Stimulated activated naive CD4-positive, alpha-beta T cell (primary cell): ENCODE measurements at regions not wholly inside any gene's neighbourhood (a gene's known extent, or its start where the extent isn't known, plus 50 kb on each side); places are given as distances from the start of the nearest gene placed in this dataset.

Source experiments
- DNase-seq, 6 experiments: peaks; one replicate each; lab custom pipeline; 2025; lab: John Stamatoyannopoulos, UW

DNA sequence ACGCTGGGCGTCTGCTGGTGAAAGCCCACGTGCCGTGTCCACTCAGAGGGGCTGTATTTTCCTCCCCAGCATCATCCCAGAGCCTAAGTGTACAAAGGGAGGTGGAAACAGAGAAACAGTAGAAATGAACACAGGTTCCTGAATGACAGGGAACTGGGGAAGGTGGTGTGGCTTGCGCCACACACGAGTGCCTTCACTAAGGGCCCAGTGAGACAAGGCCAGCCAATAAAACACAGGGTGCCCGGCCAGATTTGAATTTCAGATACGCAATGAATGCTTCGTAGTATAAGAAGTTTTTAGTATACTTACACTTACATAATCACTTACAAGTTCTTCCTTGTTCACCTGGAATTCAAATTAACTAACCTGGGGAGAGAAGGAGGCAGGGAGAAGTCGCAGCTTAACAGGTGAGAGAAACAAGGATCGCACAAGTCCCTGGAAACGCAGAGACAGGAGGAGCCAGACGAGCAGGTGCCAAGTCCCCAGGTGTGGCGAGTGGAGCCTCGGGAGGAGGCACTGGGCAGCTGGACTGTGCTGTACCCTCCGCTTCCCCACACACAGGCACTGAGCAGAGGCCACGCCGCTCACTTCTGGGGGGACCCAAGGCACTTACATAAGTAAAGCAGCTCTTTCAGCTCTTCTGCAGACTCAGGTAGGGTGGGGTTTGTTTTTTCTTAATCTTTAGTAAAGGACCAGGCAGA is 105.2 kb upstream of the MGMT start:
- DNase-seq: no peak

DNA sequence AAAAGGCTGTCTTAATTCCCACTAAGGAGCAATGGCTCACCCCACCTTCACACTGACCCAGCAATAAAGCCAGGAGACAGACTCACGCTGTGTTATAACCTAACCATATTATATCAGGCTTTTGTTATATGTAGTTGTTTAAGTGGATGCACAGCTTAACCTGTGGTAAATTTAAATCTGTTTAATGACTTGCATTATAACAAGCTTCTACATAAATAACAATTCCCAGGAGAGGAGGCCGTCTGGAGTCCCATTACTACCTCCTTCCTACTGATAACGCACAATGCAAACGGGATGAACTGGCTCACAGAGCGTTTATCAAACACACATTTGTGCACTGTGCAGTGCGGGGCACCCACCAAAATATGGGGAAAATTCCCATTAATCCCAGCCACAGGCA is 102.1 kb upstream of the MGMT start:
- no peak for DNase-seq

DNA sequence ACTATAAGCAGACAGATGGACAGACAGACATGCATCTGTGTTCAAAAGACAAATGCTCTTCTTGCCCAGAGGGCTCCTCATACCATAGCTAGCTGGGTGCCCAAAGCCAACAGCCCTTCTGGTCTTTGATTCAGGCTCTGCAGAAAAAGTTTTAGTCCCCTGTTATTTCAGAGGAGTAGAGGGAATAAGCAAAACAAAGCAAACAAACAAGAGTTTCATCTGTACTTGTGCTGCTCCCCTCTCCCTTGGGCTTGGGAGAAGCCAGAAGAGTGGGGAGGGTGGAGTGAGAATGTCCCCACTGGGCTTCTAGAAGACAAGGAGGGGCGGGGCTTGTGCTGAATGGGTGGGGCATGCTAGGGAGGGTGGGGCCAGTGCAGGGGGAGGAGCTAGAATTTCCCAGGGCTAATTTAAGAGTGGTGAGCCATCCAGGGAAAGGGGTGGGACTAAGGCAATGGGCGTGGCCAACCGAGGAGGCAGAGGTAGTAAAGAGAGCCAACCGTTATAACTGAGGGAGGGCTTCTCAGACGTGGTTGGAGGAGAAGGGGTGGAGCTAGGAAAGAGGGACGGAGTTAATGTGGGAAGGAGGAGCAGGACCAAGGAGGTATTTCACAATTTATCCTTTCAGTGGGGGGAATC is 101.2 kb upstream of the MGMT start:
- no peak for DNase-seq

- DNase-seq: no peak
These were observed 100.6 kb upstream of the MGMT start for GRCh38 chr10:129366450-129366849.

- no peak for DNase-seq
These were observed 97.5 kb upstream of the MGMT start for GRCh38 chr10:129369566-129369965.

DNA sequence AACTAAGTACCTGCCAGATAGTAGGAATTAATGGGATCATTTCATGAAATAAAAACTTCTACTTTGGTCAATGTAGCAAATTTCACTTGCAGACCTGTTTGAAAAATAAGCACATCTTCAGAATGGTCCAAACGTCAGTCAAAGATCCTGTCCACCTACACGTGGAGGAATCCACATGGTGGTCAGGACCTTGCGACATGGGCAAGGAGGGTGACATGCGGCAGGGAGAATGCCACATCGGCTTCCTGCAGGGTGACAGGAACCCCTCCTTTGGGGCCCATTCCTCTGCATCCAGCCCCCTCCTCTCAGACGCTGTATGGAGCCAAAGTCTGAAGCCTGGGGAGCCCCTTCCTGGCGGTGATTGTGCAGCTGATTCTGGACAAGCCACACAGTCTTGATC is 95.5 kb upstream of the MGMT start:
- no peak for DNase-seq

DNA sequence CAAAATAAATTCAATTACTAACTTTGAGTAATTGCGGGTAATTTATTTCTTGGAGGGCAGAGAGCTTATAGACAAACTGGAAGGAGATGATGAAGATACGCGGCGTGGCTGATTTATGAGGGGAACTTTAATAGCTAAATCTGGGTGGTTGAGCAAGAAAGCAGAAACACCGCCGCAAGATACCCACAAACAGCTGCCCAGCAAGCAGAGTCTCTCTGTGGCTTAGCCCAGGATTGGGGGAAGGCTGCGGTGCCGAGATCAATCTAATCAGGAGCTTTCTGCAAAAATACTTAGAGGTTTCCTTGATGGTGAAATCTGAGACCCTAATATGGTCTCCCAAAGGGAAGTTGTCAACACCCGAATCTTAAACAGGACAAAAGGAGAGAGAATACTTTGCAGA is 94.9 kb upstream of the MGMT start:
- DNase-seq: no peak

DNA sequence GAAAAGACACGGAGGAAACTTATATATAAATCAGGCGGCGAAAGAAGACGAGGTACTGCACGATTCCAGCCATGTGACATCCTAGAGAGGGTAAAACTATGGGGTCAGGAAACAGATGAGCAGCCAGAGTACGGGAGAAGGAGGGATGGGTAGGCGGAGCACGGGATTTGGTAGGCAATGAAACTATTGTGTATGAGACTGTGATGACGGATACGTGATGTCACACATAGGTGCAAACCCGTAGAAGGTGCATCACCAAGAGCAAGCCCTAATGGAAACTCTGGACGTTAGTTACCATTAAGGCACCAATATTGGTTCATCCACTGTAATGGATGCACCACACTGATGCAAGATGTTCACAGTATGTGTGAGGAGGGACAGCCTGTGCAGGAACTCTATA is 93.8 kb upstream of the MGMT start:
- DNase-seq: no peak

DNA sequence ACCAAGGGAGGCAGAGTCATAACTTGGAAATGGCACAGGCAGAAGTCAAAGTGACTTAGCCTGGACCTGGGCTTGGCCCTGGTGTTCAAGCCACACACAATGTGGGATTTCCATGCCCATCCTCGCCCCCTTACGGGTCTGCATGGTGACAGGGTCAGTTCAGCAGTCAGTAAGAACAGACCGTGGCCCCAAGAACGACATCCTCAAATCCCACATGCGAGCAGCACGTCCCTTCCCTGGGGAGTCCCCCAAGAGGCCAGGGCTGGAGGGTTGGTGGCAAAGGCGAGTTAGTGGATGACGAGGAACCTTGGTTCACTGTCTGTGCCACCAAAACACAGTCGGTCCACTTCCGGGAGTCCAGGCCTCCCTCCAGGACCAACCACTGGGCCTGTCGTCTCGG is 93.3 kb upstream of the MGMT start:
- no peak for DNase-seq

GRCh38 chr10:129375171-129375570 is 91.9 kb upstream of the MGMT start:
- no peak for DNase-seq

DNA sequence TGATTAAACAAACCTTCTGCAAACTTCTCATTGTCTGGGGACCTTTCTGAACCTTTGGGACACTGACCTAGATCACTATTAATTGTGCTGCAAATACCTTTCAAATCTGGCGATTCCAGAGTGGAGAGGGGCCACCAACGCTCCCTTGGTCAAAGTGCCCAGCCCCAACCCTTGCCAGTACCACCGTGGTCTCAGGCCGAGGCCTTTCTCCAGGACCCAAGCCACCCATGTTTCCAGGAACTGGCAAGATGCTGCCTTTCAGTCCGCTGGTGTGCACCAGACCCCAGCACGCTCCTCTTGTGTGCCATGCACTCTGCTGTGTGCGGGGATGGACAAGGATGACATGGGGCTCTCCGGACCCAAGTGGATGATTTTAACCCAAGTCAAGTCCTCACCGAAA is 91.1 kb upstream of the MGMT start:
- DNase-seq: no peak

DNA sequence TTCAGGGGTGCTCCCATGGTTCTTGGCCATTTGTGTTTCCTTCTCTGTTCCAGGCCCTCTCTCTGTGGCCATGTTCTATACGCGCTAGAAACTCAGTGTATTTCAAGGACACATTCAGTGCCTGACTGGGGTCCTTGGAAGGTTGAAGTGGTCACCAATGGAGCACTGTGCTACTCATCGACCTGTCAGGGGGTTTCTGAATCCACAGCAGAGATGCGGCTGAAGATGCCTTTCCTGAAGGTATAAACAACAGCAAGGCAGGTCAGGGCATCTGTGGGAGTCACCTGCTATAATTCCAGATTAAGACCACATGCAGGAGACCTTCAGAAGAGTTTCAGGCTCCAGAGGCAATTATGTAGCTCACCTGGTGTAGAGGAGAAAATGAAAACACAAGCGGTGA is 86.8 kb upstream of the MGMT start:
- no peak for DNase-seq

DNA sequence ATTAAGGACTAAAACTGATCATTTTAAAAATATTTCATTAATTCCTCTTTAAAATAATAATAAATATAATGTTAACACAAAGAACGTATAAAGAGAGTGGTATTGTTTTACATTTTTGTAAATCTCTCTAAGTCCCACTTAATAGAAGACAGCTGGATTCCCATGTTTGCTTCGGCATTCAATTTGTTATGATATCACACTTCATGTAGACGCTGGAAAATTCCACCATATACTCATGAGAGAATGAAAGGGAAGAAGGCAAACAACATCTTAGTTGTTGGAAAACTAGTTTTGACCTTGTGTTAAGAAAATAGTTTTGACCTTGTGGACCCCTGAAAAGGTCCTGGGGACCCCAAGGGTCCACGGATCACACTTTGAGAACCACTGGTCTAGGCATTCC is 85.3 kb upstream of the MGMT start:
- no peak for DNase-seq

DNA sequence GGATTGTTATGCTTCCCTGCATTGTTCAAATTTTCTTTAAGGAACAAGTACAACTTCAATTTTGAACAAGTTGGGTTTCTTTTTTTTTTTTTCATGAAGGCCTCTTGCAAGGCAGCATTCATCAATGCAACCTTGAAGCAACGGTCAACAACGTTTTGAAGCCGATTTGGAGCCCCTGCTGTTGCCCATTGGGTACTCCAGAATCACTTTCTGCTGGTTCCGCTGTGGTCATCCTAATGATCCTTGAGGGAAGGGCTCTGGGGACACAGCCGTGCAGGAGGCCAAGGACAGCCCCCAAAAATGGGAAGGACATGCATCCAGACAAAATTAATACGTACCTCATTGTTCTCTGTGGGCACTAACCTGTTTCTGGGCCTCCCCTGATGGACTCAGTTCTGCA is 84.6 kb upstream of the MGMT start:
- no peak for DNase-seq

GRCh38 chr10:129383651-129384050 is 83.4 kb upstream of the MGMT start:
- no peak for DNase-seq

GRCh38 chr10:129385600-129385999 is 81.4 kb upstream of the MGMT start:
- DNase-seq: no peak

- no peak for DNase-seq
These were observed 80.4 kb upstream of the MGMT start for GRCh38 chr10:129386415-129387257.

- DNase-seq: no peak
These were observed 79.8 kb upstream of the MGMT start for GRCh38 chr10:129387258-129387525.

- no peak for DNase-seq
These were observed 78.6 kb upstream of the MGMT start for GRCh38 chr10:129388435-129388834.

- no peak for DNase-seq
These were observed 77.8 kb upstream of the MGMT start for GRCh38 chr10:129389194-129389593.

DNA sequence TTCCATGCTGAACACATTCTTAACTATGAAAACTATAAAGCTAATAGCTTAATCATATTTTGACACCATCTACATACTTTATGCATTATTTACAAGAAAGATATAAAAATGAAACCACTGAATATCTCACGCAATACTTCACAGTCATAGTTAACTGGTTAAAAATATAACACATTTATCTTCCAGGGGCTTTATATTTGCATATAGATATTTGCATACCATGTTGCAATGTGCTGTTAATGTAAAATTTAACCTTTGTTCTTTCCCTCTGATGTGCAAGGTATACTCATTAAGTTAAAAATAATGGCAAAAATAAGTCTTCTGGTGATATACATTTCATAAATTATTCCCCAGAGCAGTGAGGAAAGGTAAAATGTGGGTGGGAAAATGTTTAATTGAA is 76.9 kb upstream of the MGMT start:
- DNase-seq: no peak

- no peak for DNase-seq
These were observed 76.3 kb upstream of the MGMT start for GRCh38 chr10:129390726-129391125.

GRCh38 chr10:129391464-129391863 is 75.6 kb upstream of the MGMT start:
- no peak for DNase-seq

DNA sequence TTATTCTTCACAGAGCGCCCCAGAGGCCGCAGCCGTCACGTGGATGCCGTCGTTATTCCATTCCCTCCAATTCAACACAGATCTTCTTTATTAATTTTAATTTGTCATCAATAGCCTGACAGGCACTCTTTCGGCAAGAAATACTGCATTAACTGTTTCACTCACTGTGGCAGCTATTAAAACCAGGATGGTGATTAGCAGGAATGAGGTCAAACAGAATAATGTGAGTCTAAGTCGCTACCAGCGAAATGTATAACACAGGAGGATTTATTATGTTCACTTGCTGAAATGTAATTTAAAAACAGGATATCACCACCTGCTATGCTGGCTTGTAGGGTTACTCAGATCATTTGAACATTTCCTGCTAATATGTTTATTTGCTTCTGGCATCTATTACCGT is 74.2 kb upstream of the MGMT start:
- no peak for DNase-seq
